ENCODE measurements at regions not wholly inside any gene's neighbourhood (a gene's known extent, or its start where the extent isn't known, plus 50 kb on each side); places are given as distances from the start of the nearest gene placed in this dataset.

- no peak for DNase-seq
Measured at GRCh38 chr16:47753659-47754058, 292.5 kb downstream of the PHKB start.
